GM13976 (cell line): ENCODE measurements at regions not wholly inside any gene's neighbourhood (a gene's known extent, or its start where the extent isn't known, plus 50 kb on each side); places are given as distances from the start of the nearest gene placed in this dataset.
"Not testable (repeated sequence)": the region's sequence is repeated elsewhere in the genome, so short reads cannot be mapped to it uniquely, and the experiment has no call there.

ENCODE experiments used
- DNase-seq: peaks from one replicate; pipeline ENCODE4 v3.0.0; 2012; ENCODE audit warnings: low spot score
- in situ Hi-C: fragments of 300-500 bp; cut with MboI; formaldehyde crosslinking; loops from one replicate; pipeline ENCODE4 v1.12.0; 2022; ENCODE audit warnings: low sequenced_read_pairs, mixed read lengths, inconsistent platforms; ENCODE audit not compliant: unreplicated experiment
- TF ChIP-seq, protein P1 (sequence below): IDR thresholded peaks from 2 replicates; pipeline ENCODE4 v1.5.1; 2012; ENCODE audit warnings: borderline replicate concordance, mild to moderate bottlenecking; ENCODE audit not compliant: insufficient read depth; ENCODE audit errors: extremely low read depth, missing control alignments, control extremely low read depth

DNA sequence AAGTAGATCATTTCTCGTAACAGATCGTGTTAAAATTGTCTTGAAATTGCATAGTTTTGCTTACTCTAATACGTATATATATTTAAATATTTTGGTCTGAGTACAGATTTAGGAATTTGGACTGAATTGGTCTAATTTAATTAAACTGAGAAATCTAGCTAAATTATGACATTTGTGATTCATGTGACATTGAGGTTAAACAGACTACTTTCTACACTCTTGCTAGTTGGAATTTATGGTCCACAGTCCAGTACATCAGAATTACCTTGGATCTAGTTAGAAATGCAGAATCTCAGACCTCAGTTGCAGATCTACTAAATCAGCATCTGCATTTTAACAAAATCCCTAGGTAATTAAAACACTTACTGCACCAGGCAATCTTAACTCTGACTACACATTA lies 609.7 kb upstream of the GOLIM4 start:
- DNase-seq: no peak
- in situ Hi-C loops: no loop called here
- TF ChIP-seq, protein P1, sequence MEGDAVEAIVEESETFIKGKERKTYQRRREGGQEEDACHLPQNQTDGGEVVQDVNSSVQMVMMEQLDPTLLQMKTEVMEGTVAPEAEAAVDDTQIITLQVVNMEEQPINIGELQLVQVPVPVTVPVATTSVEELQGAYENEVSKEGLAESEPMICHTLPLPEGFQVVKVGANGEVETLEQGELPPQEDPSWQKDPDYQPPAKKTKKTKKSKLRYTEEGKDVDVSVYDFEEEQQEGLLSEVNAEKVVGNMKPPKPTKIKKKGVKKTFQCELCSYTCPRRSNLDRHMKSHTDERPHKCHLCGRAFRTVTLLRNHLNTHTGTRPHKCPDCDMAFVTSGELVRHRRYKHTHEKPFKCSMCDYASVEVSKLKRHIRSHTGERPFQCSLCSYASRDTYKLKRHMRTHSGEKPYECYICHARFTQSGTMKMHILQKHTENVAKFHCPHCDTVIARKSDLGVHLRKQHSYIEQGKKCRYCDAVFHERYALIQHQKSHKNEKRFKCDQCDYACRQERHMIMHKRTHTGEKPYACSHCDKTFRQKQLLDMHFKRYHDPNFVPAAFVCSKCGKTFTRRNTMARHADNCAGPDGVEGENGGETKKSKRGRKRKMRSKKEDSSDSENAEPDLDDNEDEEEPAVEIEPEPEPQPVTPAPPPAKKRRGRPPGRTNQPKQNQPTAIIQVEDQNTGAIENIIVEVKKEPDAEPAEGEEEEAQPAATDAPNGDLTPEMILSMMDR: no peak

DNA sequence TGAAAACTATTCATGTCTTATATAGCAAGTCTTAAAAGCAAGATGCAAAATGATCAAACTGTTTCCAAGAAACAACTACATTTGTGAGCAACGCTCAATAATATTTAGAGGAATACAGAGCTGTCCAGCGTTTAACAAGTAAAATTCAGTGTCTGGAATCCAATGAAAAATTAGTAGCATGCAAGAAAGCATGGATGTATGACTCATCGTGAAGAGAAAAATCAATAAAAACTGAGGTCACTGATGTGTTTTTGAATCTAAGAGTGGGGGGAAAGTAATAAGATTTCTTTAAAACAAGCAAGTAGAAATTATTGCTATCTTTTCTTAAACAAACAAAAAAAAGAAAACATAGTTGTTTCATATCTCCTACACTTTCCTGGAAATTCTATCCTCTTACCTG lies 600.3 kb upstream of the GOLIM4 start:
- in situ Hi-C loops: no loop called here
- TF ChIP-seq, protein P1: no peak
- DNase-seq: no peak

DNA sequence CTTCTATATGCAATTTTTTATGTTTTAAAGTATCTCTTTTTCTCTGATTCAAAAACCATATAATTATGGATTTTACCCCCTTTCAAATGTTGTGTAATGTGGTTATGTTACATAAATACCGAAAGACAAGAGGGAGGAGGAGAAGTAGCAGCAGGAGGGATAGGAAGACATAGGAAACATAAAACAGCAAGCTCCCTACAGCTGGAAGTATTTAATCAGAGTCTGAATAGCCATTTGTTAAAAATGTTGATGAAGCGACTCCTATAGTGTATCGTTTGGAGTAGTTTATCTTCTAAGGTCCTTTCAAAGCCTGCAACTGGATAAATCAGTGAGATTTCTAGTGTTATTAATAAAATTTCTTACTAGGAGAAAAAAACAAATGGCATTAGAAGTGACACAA lies 598.1 kb upstream of the GOLIM4 start:
- no peak for DNase-seq
- in situ Hi-C loops: no loop called here
- TF ChIP-seq, protein P1: no peak

DNA sequence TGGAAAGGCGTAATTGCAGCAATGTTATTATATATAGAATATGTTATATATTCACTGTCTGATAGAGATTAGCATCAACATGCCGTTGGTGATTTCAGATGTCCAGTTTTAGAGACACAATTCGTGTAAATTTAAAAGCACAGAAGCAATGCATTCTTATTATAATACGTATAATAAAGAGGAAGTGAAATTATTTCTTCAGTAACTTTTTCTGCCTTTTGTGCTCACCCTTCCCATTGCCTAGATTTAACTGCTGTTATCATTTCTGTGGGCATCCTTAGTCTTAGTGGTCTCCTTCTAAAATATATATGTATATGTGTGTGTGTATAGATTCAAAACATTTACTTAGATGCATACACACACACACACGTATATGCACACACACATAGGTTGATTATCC lies 592.5 kb upstream of the GOLIM4 start:
- in situ Hi-C loops: no loop called here
- DNase-seq: no peak
- TF ChIP-seq, protein P1: no peak

DNA sequence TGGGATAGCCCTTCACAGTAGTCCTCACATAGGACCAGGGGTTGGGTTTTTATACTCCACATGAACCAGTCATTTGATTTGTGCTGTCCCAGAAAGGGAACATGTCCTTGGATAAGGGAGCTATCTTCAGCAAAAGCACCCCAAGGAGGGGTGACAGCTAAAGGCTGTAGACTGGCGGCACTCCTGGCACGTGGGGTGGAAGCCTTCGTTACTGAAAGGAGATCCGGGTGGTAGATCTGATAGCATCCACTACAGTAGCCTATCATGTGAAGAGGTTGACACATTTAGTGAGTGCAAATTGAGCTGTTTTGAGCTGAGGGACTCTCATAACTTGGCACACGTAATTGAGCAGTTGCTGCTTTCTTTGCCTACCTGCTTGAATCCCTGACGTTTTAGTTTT lies 588.8 kb upstream of the GOLIM4 start:
- in situ Hi-C loops: no loop called here
- DNase-seq: no peak
- TF ChIP-seq, protein P1: no peak

DNA sequence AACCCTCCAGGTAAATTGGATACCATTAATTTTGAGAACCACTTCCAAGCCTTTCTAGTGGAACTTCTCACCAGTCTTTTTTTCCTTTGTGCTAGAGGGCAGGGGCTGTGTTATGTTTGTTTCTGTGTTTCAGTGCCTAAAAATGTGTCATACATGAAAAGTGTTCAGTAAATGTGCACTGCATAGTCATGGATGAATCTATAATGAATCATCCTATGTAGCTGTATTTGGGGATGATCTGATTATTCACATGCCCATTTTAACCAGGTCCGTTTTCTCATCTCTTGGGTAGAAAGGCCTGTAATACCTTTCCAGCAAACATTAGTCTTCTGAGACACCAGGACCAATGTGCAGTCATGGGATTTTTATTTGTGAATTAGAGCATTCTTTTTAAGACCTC lies 583.0 kb upstream of the GOLIM4 start:
- in situ Hi-C loops: no loop called here
- no peak for DNase-seq
- TF ChIP-seq, protein P1: no peak

DNA sequence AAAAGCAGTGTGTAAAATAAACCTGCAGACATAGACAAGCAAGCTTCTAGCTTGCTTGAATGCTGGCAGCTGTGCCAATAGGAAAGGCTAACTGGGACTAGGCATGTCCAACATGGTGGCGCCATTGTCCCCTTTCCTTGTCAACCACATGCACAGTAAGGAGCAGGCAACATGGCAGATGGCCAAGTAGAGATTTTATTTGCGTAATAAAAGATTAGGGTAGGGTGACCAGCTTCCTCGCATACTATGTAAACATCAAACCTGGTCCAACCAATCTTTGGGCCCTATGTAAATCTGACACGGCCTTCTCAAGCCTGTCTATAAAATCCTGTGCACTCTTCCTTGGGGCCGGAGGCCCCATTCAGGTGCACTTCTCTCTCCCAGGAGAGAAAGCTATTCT lies 575.4 kb upstream of the GOLIM4 start:
- TF ChIP-seq, protein P1: no peak
- in situ Hi-C loops: no loop called here
- no peak for DNase-seq

DNA sequence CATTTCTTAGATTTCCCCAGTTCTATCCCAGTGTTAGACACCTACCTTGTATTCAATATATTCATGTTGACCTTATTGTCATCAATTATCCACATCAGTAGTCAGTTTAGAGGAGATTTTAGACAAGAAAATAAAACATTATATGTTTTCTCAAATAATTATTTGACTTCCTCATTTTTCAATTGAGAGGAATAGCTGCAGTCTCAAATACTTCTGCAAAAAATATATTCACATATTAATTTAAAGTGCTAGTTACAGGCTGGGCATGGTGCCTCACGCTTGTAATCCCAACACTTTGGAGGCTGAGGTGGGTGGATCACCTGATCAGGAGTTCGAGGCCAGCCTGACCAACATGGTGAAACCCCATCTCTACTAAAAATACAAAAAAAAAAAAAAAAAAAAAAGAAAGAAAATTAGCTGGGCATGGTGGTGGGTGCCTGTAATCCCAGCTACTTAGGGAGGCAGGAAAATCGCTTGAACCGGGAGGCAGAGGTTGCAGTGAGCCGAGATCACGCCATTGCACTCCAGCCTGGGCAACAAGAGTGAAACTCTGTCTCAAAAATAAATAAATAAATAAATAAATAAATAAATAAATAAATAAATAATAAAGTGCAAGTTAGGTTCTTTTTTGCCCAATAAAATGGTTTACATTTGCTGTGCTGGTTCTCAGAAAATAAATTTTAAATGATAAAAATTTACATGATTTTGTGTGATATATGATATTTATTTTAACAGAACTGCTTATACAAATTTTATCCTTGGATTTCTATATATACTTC lies 565.3 kb upstream of the GOLIM4 start:
- in situ Hi-C loops: not testable (repeated sequence)

More for the DNA sequence above, 565.3 kb upstream of the GOLIM4 start:
- not testable (repeated sequence) for DNase-seq
